MG63 (cell line): ENCODE measurements at regions not wholly inside any gene's neighbourhood (a gene's known extent, or its start where the extent isn't known, plus 50 kb on each side); places are given as distances from the start of the nearest gene placed in this dataset.

Experiments used
- DNase-seq: peaks from one replicate; pipeline ENCODE4 v3.0.0-alpha.2; 2020
- H3K27me3 ChIP-seq: fragments of 250-450 bp; sonication (Bioruptor Pico); 2 replicates; pipeline ENCODE4 v1.5.1; 2020; ENCODE audit warnings: mild to moderate bottlenecking, moderate library complexity
- H3K36me3 ChIP-seq: fragments of 250-450 bp; sonication (Bioruptor Pico); 2 replicates; pipeline ENCODE4 v1.5.1; 2020; ENCODE audit warnings: mild to moderate bottlenecking, moderate library complexity
- H3K4me3 ChIP-seq: fragments of 250-450 bp; sonication (Bioruptor Pico); 2 replicates; pipeline ENCODE4 v1.5.1; 2020; ENCODE audit warnings: mild to moderate bottlenecking, moderate library complexity
- H3K9me3 ChIP-seq: fragments of 250-450 bp; sonication (Bioruptor Pico); 2 replicates; pipeline ENCODE4 v1.5.1; 2020; ENCODE audit warnings: mild to moderate bottlenecking, moderate library complexity

DNA sequence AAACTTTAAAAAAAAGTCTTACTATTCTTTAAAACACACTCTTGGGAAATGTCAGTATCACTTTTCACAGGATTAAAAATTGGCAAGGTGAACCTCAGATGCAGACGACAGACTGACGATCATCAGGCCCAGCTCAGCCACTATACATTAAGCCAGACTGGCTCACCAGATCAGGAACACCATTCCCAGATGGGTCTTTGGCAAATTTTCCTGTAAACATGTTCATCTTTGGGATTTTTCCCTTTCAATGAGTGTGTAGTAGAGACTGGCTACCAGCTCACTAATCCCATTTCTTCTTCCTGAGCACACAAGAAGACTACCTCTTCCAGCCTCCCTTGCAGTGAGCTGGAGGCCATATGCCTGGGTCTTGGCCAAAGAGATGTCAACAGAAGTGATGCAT, 142.7 kb upstream of the CHST15 start:
- Histone ChIP-seq H3K4me3 (no peak overlapping the region), H3K36me3 (no peaks in the 10 kb centered on the region), H3K27me3 (no peaks in the 10 kb centered on the region), H3K9me3 (no peaks in the 10 kb centered on the region)
- no peak for DNase-seq

DNA sequence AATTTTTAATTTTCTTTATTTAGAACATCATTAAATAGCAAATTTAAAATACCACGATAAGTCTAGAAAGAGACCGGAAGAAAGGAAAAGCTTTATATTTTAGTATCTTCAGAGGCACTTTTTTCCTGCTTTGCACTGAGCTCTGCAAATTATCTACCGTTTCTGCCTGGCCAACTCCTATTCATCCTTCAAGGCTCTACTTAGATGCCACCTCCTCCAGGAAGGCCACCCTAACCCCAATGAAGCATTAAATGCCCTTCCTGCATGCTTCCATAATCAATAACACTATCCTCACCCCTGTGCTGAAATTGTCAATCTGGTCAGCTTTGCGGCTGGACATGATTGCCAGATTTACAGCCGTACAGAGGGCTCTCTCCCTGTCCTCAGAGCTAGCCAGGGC, 141.8 kb upstream of the CHST15 start:
- Histone ChIP-seq H3K4me3 (no peak overlapping the region), H3K36me3 (no peaks in the 10 kb centered on the region), H3K27me3 (no peaks in the 10 kb centered on the region), H3K9me3 (no peaks in the 10 kb centered on the region)
- no peak for DNase-seq

DNA sequence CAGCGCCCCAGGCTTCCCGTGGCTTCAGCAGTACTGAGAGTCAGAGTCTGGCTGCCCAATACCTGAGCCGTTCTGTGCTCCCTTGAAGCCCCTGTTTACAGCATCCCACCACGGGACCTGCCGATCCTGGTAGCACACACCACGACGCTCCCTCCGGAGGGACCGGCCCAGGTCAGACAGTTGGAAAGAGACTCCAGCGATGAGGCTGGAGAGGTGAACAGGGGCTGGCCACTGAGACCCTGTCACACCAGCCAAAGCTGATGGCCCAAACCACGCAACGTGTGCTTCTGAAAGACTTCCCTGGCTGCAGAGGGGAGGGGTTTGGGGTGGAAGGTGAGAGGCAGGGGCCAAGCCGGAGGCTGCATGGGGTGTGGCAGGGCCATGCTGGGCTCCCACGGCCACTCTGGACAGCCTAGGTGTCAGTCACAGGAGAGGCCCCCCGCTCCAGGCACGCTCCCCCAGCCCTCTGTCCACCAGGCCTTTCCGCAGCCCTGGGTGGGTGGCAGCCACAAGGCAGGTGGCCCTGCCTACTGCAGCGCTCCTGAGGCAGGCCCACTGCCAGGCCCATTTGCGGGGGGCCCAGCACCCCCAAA, 140.2 kb upstream of the CHST15 start:
- no peak for DNase-seq
- no peak overlapping the region for H3K4me3 ChIP-seq
- no peaks in the 10 kb centered on the region for H3K36me3 ChIP-seq
- no peaks in the 10 kb centered on the region; the same call in 1 of the 2 replicates for H3K9me3 ChIP-seq
- H3K27me3 ChIP-seq = no peaks in the 10 kb centered on the region

DNA sequence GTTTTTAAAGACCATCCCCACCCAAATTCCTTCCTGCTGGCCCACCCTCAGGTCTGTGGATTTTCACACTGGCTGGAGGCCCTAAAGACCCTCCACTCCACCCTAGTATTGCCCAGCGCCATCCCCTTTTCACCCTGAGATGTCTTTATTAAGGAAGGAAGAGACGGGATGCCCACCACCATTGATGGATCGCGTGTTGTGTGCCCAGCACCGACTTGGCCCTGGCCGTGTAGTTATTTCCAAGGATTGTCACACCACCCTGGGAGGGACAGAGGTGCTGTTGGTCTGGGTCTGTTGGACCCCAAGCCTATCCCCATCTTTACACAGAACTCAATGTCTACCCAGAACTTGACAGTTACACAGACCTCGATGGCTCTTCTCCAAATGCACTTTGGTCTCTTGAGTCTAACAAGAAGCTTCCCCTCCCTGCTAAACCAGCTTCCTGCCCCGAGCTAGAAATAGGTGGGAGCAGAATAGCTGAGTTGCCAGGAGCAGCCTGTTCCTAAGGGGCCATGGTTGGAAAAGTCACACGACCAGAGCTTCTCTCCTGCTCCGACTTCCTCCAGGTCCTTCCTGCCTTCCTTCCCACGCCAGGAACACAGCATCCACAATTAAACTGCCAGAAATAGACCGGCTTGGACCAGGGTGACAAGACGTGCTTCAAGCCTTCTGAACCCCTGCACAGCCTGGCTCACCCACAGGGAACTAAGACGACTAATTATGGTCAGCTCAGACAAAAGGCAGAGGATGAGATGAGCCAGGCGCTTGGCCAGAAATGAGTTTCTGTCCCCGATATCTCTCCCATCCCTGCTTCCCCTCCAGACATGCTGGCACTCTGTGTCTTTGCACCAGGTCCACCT, 139.5 kb upstream of the CHST15 start:
- no peak overlapping the region for H3K4me3 ChIP-seq
- H3K27me3 ChIP-seq = no peaks in the 10 kb centered on the region
- no peaks in the 10 kb centered on the region; the same call in 1 of the 2 replicates for H3K9me3 ChIP-seq
- no peak for DNase-seq
- H3K36me3 ChIP-seq = no peaks in the 10 kb centered on the region

DNA sequence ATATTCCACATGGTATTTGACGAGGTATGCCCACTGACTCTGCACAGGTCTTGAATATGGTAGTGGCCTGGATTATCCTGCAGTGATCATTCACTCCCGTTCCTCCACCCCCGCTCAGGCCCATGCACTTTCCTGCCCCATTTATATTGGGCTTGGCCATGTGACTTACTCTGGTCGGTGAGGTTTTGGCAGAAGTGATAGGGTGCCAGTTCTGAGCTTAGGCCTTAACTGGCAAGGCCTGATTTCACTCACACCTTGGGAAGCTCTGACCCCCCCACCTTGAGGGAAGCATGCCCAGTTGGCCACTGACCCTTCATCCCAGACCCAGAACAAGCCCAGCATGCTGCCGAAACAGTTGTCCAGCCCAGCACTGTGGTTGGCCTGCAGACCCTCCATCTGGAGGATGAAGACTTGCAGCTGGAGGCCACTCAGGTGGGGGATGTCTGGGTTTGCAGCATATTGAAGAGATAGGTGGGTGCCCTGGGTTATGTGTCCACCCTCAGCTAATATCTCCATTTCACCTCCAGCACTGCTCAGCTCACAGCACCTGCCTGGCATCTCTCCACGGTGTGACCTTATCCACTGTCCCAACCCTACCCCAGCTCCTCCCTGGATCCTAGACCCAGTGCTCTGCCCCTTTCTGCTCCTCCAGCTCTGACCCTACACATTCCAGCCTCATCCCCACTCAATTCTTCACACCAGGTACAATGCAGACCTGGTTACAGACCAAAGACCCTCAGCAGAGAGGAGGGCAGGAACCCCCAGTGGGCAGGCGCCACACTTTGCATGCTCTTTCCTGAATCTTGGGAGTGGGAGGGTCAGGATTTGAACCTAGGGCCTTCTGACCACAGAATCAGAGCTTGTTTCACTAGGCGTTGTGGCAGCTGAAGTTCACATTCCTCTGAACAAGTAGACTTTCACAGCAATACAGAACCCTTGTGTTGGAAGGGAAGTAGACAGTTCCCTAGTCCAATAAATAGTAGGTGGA, 138.1 kb upstream of the CHST15 start:
- H3K9me3 ChIP-seq = no peaks in the 10 kb centered on the region; the same call in 1 of the 2 replicates
- H3K36me3 ChIP-seq = no peaks in the 10 kb centered on the region
- no peak overlapping the region for H3K4me3 ChIP-seq
- H3K27me3 ChIP-seq = no peaks in the 10 kb centered on the region
- no peak for DNase-seq

DNA sequence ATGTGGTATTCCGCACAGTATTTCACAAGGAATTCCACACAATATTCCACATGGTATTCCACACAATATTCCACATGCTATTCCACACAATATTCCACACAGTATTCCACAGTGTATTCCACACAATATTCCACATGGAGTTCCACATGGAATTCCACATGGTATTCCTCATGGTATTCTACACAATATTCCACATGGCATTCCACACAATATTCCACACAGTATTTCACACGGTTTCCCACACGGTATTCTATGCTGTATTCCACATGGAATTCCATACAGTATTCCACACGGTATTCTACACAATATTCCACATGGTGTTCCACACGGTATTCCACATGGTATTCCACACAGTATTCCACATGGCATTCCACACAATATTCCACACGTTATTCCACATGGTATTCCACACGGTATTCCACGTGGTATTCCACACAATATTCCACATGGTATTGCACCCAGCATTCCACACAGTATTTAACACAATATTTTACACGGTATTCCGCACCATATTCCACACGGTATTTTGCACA, 137.3 kb upstream of the CHST15 start:
- no peaks in the 10 kb centered on the region; the same call in 1 of the 2 replicates for H3K9me3 ChIP-seq
- H3K4me3 ChIP-seq = no peak overlapping the region
- DNase-seq = no peak
- H3K36me3 ChIP-seq = no peaks in the 10 kb centered on the region
- H3K27me3 ChIP-seq = no peaks in the 10 kb centered on the region

DNA sequence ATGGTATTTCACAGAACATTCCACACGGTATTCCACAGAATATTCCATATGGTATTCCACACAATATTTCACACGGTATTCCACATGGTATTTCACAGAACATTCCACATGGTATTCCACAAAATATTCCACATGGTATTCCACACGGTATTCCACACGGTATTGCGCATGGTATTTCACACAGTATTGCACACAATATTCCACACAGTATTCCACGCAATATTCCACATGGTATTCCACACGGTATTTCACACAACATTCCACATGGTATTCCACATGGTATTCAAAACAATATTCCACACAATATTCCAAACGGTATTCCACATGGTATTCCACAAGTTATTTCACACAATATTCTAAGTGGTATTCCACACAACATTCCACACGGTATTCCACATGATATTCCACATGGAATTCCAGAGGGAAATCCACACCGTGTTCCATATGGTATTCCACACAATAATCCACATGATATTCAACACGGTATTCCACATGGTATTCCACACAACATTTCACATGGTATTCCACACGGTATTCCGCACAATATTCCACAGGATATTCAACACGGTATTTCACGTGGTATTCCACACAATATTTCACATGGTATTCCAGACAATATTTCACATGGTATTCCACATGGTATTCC, 136.7 kb upstream of the CHST15 start:
- H3K4me3 ChIP-seq = no peak overlapping the region
- H3K9me3 ChIP-seq = no peaks in the 10 kb centered on the region; the same call in 1 of the 2 replicates
- no peaks in the 10 kb centered on the region for H3K27me3 ChIP-seq
- no peaks in the 10 kb centered on the region for H3K36me3 ChIP-seq
- DNase-seq = no peak

DNA sequence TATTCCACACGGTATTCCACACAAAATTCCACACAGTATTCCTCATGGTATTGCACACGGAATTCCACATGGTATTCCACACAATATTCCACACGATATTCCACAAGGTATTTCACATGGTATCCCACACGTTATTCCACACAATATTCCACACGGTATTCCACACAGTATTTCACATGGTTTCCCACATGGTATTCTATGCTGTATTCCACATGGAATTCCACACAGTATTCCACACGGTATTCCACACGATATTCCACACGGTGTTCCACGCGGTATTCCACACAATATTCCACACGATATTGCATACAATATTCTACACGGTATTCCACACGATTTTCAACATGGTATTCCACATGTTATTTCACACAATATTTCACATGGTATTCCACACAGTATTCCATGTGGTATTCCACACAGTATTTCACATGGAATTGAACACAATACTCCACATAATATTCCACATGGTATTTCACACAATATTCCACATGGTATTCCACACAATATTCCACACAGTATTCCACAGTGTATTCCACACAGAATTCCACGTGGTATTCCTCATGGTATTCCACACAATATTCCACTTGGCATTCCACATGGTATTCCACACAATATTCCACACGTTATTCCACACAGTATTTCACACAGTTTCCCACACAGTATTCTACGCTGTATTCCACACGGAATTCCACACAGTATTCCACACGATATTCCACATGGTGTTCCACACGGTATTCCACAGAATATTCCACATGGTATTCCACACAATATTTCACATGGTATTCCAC, 136.0 kb upstream of the CHST15 start:
- no peak overlapping the region for H3K4me3 ChIP-seq
- DNase-seq = no peak
- no peaks in the 10 kb centered on the region for H3K36me3 ChIP-seq
- no peaks in the 10 kb centered on the region; the same call in 1 of the 2 replicates for H3K9me3 ChIP-seq
- H3K27me3 ChIP-seq = no peaks in the 10 kb centered on the region

DNA sequence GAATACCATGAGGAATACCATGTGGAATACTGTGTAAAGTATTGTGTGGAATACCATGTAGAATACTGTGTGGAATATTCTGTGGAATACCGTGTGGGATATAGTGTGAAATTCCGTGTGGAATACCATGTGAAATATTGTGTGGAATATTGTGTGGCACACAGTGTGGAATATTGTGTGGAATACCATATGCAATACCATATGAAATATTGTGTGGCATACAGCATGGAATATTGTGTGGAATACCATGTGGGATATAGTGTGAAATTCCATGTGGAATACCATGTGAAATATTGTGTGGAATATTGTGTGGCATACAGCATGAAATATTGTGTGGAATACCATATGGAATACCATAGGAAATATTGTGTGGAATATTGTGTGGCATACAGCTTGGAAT, 135.1 kb upstream of the CHST15 start:
- H3K27me3 ChIP-seq = no peaks in the 10 kb centered on the region
- no peaks in the 10 kb centered on the region; the same call in 1 of the 2 replicates for H3K9me3 ChIP-seq
- no peak for DNase-seq
- H3K4me3 ChIP-seq = no peak overlapping the region
- no peaks in the 10 kb centered on the region for H3K36me3 ChIP-seq

DNA sequence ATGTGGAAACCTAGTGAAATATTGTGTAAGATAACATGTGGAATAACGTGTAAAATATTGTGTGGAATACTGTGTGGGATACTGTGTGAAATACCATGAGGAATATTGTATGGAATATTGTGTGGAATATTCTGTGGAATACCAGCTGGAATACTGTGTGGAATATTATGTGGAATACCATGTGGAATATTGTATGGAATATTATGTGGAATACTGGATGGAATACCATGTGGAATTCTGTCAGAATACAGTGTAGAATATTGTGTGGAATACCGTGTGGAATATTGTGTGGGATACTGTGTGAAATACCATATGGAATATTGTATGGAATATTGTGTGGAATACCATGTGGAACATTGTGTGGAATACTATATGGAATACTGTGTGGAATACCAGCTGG, 134.6 kb upstream of the CHST15 start:
- Histone ChIP-seq H3K4me3 (no peak overlapping the region), H3K36me3 (no peaks in the 10 kb centered on the region), H3K9me3 (no peaks in the 10 kb centered on the region; the same call in 1 of the 2 replicates), H3K27me3 (no peaks in the 10 kb centered on the region)
- DNase-seq = no peak

DNA sequence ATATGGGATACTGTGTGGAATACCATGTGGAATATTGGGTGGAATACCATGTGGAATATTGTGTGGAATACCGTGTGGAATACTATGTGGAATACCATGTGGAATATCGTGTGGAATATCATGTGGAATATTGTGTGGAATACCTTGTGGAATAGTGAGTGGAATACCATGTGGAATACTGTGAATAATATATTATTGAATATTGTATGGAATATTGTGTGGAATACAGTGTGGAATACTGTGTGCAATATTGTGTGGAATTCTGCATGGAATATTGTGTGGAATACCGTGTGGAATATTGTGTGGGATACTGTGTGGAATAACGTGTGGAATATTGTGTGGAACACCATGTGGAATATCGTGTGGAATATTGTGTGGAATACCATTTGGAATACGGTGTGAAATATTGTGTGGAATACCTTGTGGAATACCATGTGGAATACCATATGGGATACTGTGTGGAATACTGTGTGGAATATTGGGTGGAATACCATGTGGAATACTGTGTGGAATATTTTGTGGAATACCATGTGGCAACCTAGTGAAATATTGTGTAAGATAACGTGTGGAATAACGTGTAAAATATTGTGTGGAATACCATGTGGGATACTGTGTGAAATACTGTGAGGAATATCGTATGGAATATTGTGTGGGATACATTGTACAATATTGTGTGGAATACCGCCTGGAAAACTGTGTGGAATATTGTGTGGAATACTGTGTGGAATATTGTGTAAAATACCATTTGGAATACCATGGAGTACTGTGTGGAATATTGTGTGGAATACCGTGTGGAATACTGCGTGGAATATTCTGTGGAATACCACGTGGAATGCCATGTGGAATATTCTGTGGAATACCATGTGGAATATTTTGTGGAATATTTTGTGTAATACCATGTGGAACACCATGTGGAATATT, 133.9 kb upstream of the CHST15 start:
- no peaks in the 10 kb centered on the region for H3K36me3 ChIP-seq
- no peak for DNase-seq
- H3K9me3 ChIP-seq = no peaks in the 10 kb centered on the region; the same call in 1 of the 2 replicates

DNA sequence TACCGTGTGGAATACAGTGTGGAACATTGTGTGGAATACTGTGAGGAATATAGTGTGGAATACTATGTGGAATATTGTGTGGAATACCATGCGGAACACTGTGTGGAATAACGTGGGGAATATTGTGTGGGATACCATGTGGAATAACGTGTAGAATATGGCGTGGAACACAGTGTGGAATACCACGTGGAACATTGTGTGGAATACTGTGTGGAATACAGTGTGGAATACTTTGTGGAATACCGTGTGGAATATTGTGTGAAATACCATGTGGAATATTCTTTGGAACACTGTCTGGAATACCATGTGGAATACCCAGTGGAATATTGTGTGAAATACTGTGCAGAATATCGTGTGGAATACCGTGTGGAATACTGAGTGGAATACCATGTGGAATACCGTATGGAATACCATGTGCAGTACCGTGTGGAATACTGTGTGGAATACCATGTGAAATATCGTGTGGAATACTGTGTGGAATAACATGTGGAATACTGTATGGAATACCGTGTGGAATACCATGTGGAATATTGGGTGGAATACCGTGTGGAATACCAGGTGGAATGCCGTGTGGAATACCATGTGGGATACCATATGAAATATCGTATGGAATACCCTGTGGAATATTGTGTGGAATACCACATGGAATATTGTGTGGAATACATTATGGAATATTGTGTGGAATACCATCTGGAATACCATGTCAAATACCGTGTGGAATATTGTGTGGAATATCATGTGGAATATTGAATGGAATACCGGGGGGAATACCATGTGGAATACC, 133.1 kb upstream of the CHST15 start:
- DNase-seq = no peak

More for the DNA sequence above, 133.9 kb upstream of the CHST15 start:
- Histone ChIP-seq H3K4me3 (no peak overlapping the region), H3K27me3 (no peaks in the 10 kb centered on the region)

DNA sequence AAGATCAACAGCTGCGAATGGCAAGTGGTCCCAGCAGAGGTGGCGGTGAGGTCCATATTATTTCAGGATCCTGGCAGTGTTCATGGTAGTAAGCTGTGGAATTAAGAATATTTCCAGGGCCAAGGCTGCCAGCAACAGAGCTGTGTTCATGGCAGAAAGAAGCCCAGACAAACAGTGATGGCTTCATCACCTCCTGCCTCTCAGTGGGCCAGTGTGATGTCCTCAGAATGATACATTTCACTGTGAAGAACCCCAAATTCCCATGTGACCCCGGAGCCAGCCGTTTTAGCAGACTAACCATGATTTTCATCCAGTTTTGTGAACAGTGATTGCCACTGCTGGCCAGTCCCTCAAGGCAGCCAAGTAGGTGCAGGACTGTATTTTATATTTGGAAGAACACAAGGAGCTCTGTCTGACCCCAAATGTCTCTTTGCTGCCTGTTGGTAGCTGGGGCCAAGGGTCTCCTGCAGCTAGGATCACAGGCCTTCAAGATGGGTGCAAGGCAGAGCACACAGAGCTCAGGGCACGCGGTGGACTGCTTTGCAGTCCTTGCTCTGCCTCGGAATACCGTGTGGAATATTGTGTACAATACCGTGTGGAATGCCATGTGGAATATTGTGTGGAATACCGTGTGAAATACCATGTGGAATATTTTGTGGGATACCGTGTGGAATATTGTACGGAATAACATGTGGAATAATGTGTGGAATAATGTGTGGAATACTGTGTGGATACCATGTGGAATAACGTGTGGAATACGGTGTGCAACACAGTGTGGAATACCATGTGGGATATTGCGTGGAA, 132.3 kb upstream of the CHST15 start:
- no peak for DNase-seq
- Histone ChIP-seq H3K4me3 (no peak overlapping the region), H3K27me3 (no peaks in the 10 kb centered on the region), H3K9me3 (no peaks in the 10 kb centered on the region; the same call in 1 of the 2 replicates), H3K36me3 (no peaks in the 10 kb centered on the region)

More for the DNA sequence above, 133.1 kb upstream of the CHST15 start:
- Histone ChIP-seq H3K36me3 (no peaks in the 10 kb centered on the region), H3K27me3 (no peaks in the 10 kb centered on the region), H3K4me3 (no peak overlapping the region), H3K9me3 (no peaks in the 10 kb centered on the region; the same call in 1 of the 2 replicates)
